ENCODE measurements at regions not wholly inside any gene's neighbourhood (a gene's known extent, or its start where the extent isn't known, plus 50 kb on each side); places are given as distances from the start of the nearest gene placed in this dataset.
A peak's percentile ranks its signal among the peaks of the same experiment; 100 is the strongest.

- no peak for DNase-seq
Measured at GRCh38 chr14:86858591-86858990, 1134.4 kb downstream of the GALC start.

- no peak for DNase-seq
Measured at GRCh38 chr14:86858031-86858430, 1135.0 kb downstream of the GALC start.

GRCh38 chr14:86852530-86852929, 1140.5 kb downstream of the GALC start:
- no peak for DNase-seq

GRCh38 chr14:86847140-86847539, 1145.8 kb downstream of the GALC start:
- DNase-seq, result peak; percentile 54

- no peak for DNase-seq
Measured at GRCh38 chr14:86838363-86838762, 1154.6 kb downstream of the GALC start.

GRCh38 chr14:86826661-86827060, 1166.3 kb downstream of the GALC start:
- DNase-seq, result no peak

GRCh38 chr14:86824167-86824566, 1168.8 kb downstream of the GALC start:
- no peak for DNase-seq

- DNase-seq, result no peak
Measured at GRCh38 chr14:86823581-86823980, 1169.4 kb downstream of the GALC start.

- no peak for DNase-seq
Measured at GRCh38 chr14:86815341-86815740, 1177.6 kb downstream of the GALC start.

- DNase-seq, result no peak
Measured at GRCh38 chr14:86802726-86803125, 1190.3 kb downstream of the GALC start.

- DNase-seq, result no peak
Measured at GRCh38 chr14:86799244-86799647, 1193.7 kb downstream of the GALC start.

GRCh38 chr14:86798330-86798729, 1194.7 kb downstream of the GALC start:
- no peak for DNase-seq

- no peak for DNase-seq
Measured at GRCh38 chr14:86797075-86797351, 1196.0 kb downstream of the GALC start.

- DNase-seq, result no peak
Measured at GRCh38 chr14:86796221-86797074, 1196.5 kb downstream of the GALC start.

- no peak for DNase-seq
Measured at GRCh38 chr14:86794689-86795088, 1198.3 kb downstream of the GALC start.

GRCh38 chr14:86790408-86791364, 1202.3 kb downstream of the GALC start:
- DNase-seq, result no peak

GRCh38 chr14:86788224-86788623, 1204.8 kb downstream of the GALC start:
- DNase-seq, result no peak

- DNase-seq, result peak; percentile 73
Measured at GRCh38 chr14:86787717-86788116, 1205.3 kb downstream of the GALC start.

- DNase-seq, result no peak
Measured at GRCh38 chr14:86782092-86782580, 1210.8 kb downstream of the GALC start.

GRCh38 chr14:86780876-86781510, 1212.0 kb downstream of the GALC start:
- no peak for DNase-seq

GRCh38 chr14:86780461-86780860, 1212.5 kb downstream of the GALC start:
- no peak for DNase-seq

GRCh38 chr14:86779416-86779815, 1213.6 kb downstream of the GALC start:
- DNase-seq, result no peak

- no peak for DNase-seq
Measured at GRCh38 chr14:86777963-86778602, 1214.9 kb downstream of the GALC start.

Data from islet precursor cell (in vitro differentiated cells).